HG02943 (cell line): ENCODE measurements at regions not wholly inside any gene's neighbourhood (a gene's known extent, or its start where the extent isn't known, plus 50 kb on each side); places are given as distances from the start of the nearest gene placed in this dataset.

Source experiments
- ATAC-seq: cut with Tn5 transposase; IDR thresholded peaks from one replicate; pipeline ENCODE4 v1.9.1; 2021; ENCODE audit warnings: mild to moderate bottlenecking, low read depth, moderate library complexity; ENCODE audit not compliant: unreplicated experiment

GRCh38 chr14:44163946-44164345 lies 343.1 kb downstream of the FSCB start:
- ATAC-seq: no peak

- no peak for ATAC-seq
Measured at GRCh38 chr14:44162197-44162596, 344.9 kb downstream of the FSCB start.

GRCh38 chr14:44154874-44155273 lies 352.2 kb downstream of the FSCB start:
- ATAC-seq: no peak

GRCh38 chr14:44154446-44154845 lies 352.6 kb downstream of the FSCB start:
- ATAC-seq: no peak

GRCh38 chr14:44151130-44151820 lies 355.8 kb downstream of the FSCB start:
- ATAC-seq: no peak

- ATAC-seq: no peak
Measured at GRCh38 chr14:44149597-44149996, 357.5 kb downstream of the FSCB start.

- ATAC-seq: no peak
Measured at GRCh38 chr14:44142006-44142405, 365.1 kb downstream of the FSCB start.

GRCh38 chr14:44135972-44136371 lies 371.1 kb downstream of the FSCB start:
- ATAC-seq: no peak

GRCh38 chr14:44131861-44132260 lies 375.2 kb downstream of the FSCB start:
- ATAC-seq: no peak

- ATAC-seq: no peak
Measured at GRCh38 chr14:44113769-44114730, 393.0 kb downstream of the FSCB start.

- ATAC-seq: no peak
Measured at GRCh38 chr14:44112774-44113460, 394.2 kb downstream of the FSCB start.

GRCh38 chr14:44109036-44109435 lies 398.0 kb downstream of the FSCB start:
- no peak for ATAC-seq

GRCh38 chr14:44108601-44109000 lies 398.5 kb downstream of the FSCB start:
- ATAC-seq: no peak

GRCh38 chr14:44107156-44107555 lies 399.9 kb downstream of the FSCB start:
- ATAC-seq: no peak

GRCh38 chr14:44099743-44100488 lies 407.2 kb downstream of the FSCB start:
- no peak for ATAC-seq

GRCh38 chr14:44081146-44081545 lies 425.9 kb downstream of the FSCB start:
- ATAC-seq: no peak

GRCh38 chr14:44070046-44070445 lies 437.0 kb downstream of the FSCB start:
- no peak for ATAC-seq

- ATAC-seq: no peak
Measured at GRCh38 chr14:44053422-44053821, 453.7 kb downstream of the FSCB start.

GRCh38 chr14:44041700-44042099 lies 465.4 kb downstream of the FSCB start:
- no peak for ATAC-seq

GRCh38 chr14:44040561-44040960 lies 466.5 kb downstream of the FSCB start:
- ATAC-seq: no peak
